HG03066 (cell line): ENCODE measurements at regions not wholly inside any gene's neighbourhood (a gene's known extent, or its start where the extent isn't known, plus 50 kb on each side); places are given as distances from the start of the nearest gene placed in this dataset.
"Not testable (repeated sequence)": the region's sequence is repeated elsewhere in the genome, so short reads cannot be mapped to it uniquely, and the experiment has no call there.

Source experiments
- ATAC-seq: cut with Tn5 transposase; IDR thresholded peaks from one replicate; pipeline ENCODE4 v1.9.1; 2021; ENCODE audit warnings: low read depth; ENCODE audit not compliant: unreplicated experiment

- no peak for ATAC-seq
Observed at GRCh38 chr1:212155219-212155618, 119.7 kb downstream of the DTL start.

DNA sequence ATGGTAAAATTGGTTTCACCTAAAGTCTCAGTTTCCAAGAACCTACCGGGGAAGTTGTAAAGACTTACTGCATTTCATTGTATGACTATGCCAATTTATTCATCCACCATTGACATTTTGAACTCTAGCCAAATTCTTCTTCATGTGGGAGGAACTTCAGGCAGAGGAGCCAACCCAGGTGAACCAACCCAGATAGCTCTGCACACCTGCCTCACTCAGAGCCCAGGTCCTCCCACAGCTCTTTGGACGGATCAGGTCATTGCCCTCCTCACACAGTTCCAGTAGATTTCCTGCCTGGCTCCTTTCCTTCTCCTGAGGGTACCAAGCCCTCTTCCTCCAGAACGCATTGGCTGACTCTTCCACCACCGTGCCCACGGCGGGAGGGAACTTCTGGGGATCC lies 121.7 kb downstream of the DTL start:
- ATAC-seq: no peak

DNA sequence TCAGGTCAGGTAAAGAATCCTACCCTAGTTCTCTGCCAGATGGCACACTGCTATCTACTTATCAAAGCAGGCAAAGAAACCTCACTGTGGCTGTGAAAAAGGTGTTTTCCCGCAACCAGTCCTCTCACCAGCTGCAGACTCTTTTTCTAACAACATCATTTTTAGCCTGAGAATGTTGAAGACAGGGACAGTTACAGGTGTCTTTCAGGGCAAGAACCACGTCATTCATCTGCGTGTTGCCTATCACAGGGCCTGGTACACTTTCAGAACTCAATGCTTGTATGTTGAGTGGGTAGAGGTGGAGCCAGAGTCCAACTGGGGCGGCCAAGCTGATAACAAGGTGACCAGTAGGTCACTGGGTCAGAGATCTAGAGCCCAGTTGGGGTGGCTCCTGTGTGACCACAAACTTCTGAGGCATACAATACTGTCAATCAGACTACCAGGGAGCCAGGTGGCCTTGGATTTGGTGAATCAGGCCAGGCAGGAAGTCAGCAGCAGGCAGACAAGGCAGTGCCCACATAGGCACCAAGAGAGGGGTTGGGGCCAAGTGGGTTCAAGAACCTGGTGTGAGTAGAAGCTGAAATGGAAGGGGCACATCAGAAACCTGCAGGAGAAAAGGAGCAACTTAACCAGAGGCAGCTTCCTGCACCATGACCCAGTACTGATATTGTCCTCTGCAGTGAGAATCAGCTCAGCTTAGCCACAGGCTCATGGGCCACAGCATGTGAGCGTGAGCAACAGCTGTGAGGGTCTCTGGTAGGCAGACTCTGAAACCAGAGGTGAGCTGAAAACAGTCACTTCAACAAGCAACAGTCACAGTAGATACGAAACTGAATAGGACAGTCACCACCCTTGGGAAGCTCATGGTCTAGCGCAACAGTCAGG lies 123.6 kb downstream of the DTL start:
- ATAC-seq: peak; percentile 51

GRCh38 chr1:212161231-212161781 lies 123.9 kb upstream of the PPP2R5A start:
- no peak for ATAC-seq

DNA sequence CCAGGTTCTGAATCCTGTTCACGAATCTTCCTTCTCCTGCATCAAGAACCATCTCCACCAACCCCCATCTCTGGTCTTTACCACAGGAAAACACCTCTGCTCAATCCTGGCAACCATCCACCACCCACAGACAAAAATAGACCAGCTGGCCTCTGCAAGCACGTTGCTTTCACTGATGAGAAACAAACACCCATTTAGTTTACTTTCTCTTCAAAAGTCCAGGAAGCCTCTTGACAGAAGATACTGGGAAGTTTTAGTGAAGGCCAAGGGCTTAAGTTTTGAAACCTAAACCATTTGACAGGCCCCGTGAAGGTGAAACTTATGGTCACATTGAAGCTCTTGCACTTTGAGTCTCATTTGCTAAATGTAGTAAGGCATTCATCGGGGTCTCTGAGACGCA lies 122.6 kb upstream of the PPP2R5A start:
- ATAC-seq: peak; percentile 52

GRCh38 chr1:212164095-212164872 lies 120.9 kb upstream of the PPP2R5A start:
- ATAC-seq: no peak

GRCh38 chr1:212166244-212166643 lies 119.0 kb upstream of the PPP2R5A start:
- ATAC-seq: no peak

- ATAC-seq: no peak
Observed at GRCh38 chr1:212166644-212167043, 118.6 kb upstream of the PPP2R5A start.

DNA sequence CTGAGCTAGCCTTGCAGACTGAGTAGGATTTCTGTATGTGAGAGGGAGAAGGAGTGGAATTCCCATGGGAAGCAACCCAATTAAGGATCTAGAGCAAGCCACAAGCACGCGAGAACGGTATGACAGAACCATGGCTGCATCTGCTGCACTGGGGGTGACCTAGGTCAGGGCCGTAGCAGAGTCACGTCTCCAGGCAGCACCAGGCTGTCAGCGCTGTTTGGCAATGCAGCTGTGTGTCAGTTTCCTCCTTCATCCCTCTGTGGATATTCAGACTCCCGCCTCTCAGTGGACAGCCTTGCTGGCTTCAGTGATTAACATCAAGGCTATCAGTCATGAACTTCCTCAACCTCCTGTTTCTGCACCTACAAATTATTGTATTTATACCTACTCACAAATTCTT lies 118.1 kb upstream of the PPP2R5A start:
- ATAC-seq: no peak

DNA sequence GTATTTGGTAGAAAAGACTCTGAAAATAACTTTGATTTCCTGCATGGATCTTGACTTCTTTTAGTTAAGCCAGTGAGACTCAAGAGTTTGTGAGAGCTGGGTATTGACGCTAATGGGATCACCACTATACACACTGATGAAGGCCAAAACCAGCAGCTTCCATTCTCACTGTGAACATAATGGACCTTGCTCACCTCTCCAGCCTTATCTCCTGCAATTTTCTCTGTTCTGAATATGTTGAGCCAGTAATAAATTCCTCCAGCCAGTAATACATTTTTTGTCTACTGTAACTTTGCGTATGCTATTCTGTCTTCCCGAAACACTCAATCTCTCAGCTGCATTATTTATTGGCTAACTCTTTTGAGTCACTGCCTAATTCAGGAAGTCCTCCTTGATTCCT lies 111.6 kb upstream of the PPP2R5A start:
- ATAC-seq: no peak

DNA sequence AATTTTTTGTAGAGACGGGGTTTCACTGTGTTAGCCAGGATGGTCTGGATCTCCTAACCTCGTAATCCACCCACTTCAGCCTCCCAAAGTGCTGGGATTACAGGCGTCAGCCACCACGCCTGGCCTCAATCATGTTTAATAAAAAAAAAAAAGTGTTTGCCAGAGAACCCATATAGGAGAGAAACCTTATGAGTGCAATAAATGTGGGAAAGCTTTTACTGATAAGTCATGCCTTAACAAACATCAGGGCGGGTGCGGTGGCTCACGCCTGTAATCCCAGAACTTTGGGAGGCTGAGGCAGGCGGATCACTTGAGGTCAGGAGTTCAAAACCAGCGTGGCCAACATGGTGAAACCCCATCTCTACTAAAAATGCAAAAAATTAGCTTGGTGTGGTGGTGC lies 110.9 kb upstream of the PPP2R5A start:
- not testable (repeated sequence) for ATAC-seq

DNA sequence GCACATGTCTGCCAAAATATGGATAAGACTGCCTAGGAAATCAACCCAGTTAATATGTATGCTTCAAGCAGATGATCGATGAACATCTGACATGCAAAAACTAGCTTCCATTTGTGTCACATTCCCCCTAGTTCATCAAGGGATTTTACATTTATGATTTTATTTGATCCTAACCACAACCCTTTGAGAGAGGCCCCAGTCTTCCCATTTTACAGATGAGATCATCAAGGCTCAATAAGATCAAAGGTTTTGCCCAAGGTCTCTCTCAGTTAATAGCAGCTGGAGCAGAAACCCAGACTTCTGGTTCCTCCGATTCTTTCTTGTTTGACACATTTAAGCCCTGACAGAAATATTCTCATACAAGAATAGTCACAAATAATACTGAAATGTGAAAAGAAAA lies 107.7 kb upstream of the PPP2R5A start:
- no peak for ATAC-seq

DNA sequence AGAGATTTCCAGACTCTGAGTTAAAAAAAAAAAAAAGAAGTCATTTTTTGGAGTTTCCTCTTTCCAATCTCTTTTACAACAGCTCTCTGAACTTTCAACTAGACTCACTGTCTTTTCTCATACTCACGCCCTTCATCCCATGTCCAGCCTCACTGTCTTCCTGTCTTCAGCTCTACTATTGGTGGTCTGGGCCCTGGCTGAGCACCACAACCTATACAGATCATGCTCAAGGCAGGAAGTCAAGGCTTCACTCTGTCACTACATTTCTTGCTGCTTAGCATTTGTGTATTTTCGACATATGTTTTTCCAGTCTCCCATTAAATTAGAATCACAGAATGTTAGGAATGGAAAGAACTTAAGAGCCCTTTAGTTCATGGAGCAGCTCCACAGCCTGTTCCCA lies 106.4 kb upstream of the PPP2R5A start:
- ATAC-seq: no peak

DNA sequence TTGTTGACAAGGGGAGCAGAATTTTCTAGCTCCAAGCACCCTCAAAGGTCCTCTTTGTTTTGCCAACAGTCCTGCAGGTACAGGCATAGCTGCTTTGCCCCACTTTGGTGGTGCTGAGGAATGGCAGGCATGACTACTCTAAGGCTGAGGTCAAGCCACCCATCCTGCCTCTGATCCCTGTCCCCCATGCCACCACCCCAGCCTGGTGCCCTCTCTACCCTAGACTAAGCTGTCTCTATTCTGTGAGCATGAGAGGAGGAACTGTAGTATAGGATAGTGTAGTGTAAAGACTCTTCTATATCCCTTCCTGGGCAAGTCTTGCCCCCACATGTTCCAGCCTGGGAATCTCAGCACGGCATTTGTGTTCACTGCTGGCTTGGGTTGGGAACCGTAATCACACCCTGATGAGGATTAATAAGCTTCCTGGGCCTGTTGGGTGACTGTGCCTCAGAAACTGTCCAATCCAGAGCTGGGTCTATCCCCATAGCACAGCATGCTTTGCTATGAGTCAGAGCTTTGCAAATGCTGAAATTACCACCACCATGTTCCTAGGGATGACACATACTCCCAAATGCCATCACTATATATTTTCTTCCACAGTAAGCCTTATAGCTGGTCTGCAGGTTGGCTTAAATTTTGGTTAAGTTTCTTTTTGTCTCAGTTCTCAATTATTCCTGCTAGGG lies 105.7 kb upstream of the PPP2R5A start:
- ATAC-seq: no peak

DNA sequence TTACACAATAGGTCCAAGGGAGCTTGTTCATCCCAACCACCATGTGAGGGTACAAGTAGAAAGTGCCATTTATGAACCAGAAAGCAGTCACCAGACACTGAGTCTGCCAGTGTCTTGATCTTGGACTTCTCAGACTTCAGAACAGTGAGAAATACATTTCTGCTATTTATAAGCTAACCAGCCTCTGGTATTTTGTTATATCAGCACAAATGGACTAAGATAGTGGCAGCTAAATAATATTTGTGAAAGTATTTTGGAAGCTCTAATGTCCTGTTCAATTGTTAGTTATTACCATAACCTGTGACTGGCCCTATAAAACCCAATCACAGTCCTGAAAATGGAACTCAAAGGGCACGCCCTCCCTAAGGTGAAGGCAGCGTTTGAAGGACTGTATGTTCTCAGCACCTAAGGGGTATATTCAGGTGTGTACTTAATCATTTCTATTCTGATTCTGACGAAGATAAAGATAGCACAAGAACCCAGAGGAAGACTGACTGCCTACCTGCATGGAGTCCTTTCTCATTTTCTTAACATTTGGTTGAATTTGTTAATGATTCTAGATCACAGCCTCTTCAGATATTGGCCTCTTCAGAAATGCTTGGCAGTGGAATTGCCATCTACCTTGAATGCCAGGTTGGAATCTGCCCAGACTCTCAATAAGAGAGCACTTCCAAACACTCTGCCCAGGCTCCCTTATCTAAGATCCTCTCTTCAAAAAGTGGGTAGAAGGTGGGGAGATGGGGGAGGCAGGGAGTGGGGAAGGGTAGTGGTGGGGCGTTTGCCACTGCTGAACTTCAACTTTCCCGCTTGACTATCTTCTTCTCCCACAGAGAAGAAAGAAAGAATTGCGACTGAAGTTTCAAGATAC lies 104.0 kb upstream of the PPP2R5A start:
- ATAC-seq: no peak

- ATAC-seq: no peak
Observed at GRCh38 chr1:212182171-212182570, 103.0 kb upstream of the PPP2R5A start.

- ATAC-seq: no peak
Observed at GRCh38 chr1:212182579-212182978, 102.6 kb upstream of the PPP2R5A start.

DNA sequence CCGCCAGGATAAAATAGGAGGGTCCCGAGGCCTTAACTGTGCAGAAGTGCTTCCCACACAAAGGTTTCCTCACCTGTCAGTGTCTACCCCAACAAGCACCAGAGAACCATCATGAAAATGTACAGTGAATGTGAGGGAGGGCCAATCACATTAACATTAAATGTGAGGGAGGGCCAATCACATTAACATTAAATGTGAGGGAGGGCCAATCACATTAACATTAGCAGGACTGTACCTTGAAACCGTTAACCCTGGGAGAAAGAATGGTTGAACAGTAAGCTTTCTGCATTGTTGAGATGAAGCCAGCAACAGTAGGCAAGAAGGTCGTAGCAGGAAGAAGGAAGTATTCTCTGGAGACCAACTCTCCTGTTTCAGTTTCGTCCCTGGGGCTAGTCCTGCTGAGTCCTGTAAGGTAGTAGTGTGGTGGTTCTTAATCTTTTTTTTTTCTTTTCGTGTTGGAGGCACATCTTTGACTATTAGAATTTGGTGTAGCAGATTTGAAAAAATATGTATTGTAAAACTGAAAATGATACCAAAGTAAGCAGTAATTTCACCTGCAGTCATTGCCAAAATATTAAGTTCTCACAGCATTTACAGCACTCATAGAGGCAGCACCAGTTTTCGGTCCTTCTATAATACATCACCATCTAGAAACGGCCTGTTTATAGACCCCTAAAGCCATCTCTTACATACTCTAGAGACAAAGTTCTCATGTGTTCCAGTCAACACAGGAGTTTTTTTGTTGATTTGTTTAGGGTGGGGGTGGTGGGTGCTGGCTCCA lies 98.6 kb upstream of the PPP2R5A start:
- ATAC-seq: peak; percentile 100
